ENCODE measurements at regions not wholly inside any gene's neighbourhood (a gene's known extent, or its start where the extent isn't known, plus 50 kb on each side); places are given as distances from the start of the nearest gene placed in this dataset.

DNA sequence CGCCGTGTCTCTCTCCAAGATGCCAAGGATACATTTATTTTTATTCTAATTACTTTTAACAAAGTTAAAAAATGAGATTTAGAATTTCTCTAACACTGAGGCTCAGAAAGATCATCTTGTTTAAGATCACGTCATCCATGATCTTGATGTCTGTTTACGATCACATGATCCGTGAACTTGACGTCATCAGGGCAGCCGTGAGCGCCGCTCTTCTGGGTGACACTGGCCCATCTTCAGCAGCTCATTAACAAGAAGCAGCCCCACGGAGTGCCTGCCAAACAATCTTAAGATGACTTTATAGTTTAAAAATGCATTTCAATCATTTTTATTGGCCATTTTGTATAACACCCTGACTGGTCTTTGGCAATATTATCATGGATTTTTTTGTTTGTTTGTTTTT, 291.1 kb upstream of the PRKCQ start:
- H3K4me1 Mint-ChIP-seq (ENCODE audit: low read depth) = no peaks in the 10 kb centered on the region
- H3K9me3 Mint-ChIP-seq = no peaks in the 10 kb centered on the region
- H3K36me3 Mint-ChIP-seq (ENCODE audit: low read depth) = no peaks in the 10 kb centered on the region
- no peak overlapping the region for H3K27ac Mint-ChIP-seq
- peaks cover 20% of the 10 kb centered on the region for H3K27me3 Mint-ChIP-seq (ENCODE audit: low read depth)
- H3K4me3 Mint-ChIP-seq = no peak overlapping the region
- DNase-seq (ENCODE audit: low spot score) = no peak

DNA sequence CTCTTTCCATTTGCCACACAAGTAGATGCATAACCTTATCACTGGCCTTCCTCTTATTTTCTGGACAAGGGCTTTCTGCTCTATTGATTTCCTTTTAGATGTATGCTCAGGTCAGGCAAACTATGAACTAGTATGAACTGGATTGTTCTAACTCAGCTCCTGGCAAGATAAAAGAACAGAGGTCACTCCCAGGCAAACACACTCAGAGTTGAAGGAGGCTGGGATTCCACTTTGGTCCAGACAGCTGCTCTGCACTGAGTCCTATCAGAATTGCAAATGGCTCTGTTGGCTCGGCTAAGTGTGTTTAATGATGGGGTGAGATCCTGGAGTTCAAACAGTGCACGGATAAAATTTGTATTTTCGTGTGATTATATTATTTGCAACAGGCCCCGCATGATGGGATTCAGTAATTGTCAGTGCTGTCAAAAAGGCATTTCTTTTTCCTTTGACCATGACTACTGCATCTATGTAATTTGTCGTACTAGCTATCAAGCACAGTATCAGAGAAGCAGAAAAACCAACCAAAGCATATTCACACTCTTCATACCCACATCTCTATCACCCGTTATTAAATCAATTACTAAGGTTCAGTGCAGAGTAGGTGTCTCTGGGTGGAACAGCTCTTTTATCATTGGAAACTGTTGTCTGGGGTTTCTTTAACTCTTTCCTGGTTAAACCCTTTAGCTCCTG, 288.1 kb upstream of the PRKCQ start:
- no peak for DNase-seq (ENCODE audit: low spot score)
- Mint-ChIP-seq H3K27ac (no peak overlapping the region), H3K4me1 (ENCODE audit: low read depth) (no peaks in the 10 kb centered on the region), H3K4me3 (no peak overlapping the region), H3K36me3 (ENCODE audit: low read depth) (no peaks in the 10 kb centered on the region), H3K9me3 (no peaks in the 10 kb centered on the region), H3K27me3 (ENCODE audit: low read depth) (peaks cover 13% of the 10 kb centered on the region)

GRCh38 chr10:6866757-6867156, 286.7 kb upstream of the PRKCQ start:
- H3K27me3 Mint-ChIP-seq (ENCODE audit: low read depth) = peaks cover 9% of the 10 kb centered on the region
- no peak overlapping the region for H3K4me3 Mint-ChIP-seq
- H3K9me3 Mint-ChIP-seq = peaks cover 5% of the 10 kb centered on the region
- DNase-seq (ENCODE audit: low spot score) = no peak
- H3K4me1 Mint-ChIP-seq (ENCODE audit: low read depth) = no peaks in the 10 kb centered on the region
- H3K27ac Mint-ChIP-seq = no peak overlapping the region
- H3K36me3 Mint-ChIP-seq (ENCODE audit: low read depth) = no peaks in the 10 kb centered on the region

DNA sequence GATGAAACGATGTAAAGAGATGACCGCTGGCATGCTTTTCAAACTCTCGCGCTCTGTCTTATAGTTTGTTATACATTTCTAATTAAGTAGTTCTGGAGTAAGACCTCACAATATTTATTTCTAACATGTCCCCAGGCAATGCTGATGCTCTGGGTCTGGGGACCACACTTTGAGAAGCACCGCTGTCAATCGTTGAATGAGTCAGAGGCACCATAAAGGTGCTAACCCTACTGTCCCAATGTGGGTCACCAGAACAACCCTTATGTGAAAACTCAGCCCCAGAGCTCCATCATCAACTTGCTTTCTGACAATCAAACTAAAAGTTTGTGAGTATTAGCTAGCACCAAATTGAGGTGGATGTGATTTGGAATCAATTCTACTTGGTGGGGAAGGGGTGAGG, 284.1 kb upstream of the PRKCQ start:
- H3K4me3 Mint-ChIP-seq = no peak overlapping the region
- peaks cover 5% of the 10 kb centered on the region for H3K9me3 Mint-ChIP-seq
- no peaks in the 10 kb centered on the region for H3K36me3 Mint-ChIP-seq (ENCODE audit: low read depth)
- H3K27ac Mint-ChIP-seq = no peak overlapping the region
- peaks cover 9% of the 10 kb centered on the region for H3K27me3 Mint-ChIP-seq (ENCODE audit: low read depth)
- no peaks in the 10 kb centered on the region for H3K4me1 Mint-ChIP-seq (ENCODE audit: low read depth)
- no peak for DNase-seq (ENCODE audit: low spot score)

DNA sequence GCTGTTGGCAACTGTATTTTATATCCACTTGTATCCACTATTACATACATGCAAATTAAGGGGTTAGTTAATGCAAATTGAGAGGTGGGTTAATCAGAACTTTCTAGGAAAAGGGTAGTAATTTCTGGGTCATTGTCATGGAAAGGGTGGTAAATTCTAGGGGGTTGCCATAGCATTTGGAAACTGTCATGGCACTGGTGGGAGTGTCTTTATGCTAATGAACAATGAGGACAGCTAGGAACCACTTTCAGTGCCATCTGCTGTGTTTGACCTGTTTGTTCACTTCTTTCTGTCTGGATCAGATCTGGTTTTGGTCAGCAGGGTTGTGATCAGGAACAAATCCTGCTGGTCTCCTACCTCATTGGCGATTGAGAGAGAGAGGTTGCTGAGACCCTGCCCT, 283.3 kb upstream of the PRKCQ start:
- Mint-ChIP-seq H3K27me3 (ENCODE audit: low read depth) (peaks cover 9% of the 10 kb centered on the region), H3K36me3 (ENCODE audit: low read depth) (no peaks in the 10 kb centered on the region), H3K27ac (no peak overlapping the region), H3K4me1 (ENCODE audit: low read depth) (no peaks in the 10 kb centered on the region), H3K4me3 (no peak overlapping the region), H3K9me3 (peaks cover 5% of the 10 kb centered on the region)
- DNase-seq (ENCODE audit: low spot score) = no peak

DNA sequence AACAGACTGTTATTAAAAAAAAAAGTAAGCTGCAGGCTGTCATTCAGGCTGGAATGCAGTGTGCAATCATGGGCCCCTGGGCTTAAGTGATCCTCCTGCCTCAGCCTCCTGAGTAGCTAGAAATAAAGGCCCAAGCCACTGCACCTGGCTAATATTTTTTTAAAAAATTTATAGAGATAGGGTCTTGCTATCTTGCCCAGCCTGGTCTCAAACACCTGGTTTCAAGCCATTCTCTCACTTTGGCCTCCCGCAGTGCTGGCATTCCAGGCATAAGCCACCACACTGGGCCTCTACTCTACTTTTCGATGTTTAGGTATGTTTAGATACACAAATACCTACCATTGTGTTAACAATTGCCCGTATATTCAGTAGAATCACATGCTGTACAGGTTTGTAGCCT, 270.4 kb upstream of the PRKCQ start:
- H3K4me1 Mint-ChIP-seq (ENCODE audit: low read depth) = no peaks in the 10 kb centered on the region
- DNase-seq (ENCODE audit: low spot score) = no peak
- no peak overlapping the region for H3K4me3 Mint-ChIP-seq
- no peak overlapping the region for H3K27ac Mint-ChIP-seq
- peaks cover 17% of the 10 kb centered on the region for H3K27me3 Mint-ChIP-seq (ENCODE audit: low read depth)
- no peaks in the 10 kb centered on the region for H3K36me3 Mint-ChIP-seq (ENCODE audit: low read depth)
- no peaks in the 10 kb centered on the region for H3K9me3 Mint-ChIP-seq

GRCh38 chr10:6847561-6847960, 267.5 kb upstream of the PRKCQ start:
- no peak overlapping the region for H3K27ac Mint-ChIP-seq

DNA sequence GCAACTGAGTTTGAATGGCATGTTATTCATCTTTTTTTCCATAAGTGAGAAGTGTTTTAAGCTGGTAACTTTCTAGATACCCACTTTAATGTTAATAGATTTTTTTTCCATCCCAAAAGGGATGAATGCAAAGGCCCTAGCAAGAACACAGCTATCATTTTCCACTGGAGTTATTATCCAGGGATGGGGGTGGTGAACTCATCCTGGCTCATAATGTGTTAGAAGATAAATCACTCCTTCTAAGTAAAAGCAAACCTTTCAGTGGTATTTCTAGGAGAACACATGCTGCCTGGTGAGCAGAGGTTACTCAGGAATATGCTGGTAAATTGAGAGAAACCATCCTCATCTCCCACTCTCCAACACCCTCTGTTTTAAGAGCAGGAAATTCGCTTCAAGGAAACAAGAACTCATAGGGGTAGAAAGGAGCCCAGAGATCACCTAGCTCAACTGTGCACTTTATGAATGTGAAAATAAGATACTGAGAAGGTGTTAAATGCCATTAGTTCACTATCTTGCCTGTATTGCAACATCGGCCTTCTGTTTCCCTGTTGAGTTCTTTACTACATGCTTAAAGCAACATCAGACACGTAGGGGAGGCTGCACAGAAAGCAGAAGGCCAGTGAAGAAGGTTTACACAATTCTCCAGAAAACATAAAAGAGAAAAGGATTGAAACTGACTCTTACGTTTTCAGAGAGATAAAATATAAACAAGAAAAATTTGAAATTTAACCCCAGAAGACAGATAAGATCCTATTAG, 264.0 kb upstream of the PRKCQ start:
- peaks cover 2% of the 10 kb centered on the region for H3K4me1 Mint-ChIP-seq (ENCODE audit: low read depth)
- no peak for DNase-seq (ENCODE audit: low spot score)
- no peaks in the 10 kb centered on the region for H3K36me3 Mint-ChIP-seq (ENCODE audit: low read depth)
- no peak overlapping the region for H3K4me3 Mint-ChIP-seq
- no peak overlapping the region for H3K27ac Mint-ChIP-seq
- no peaks in the 10 kb centered on the region for H3K9me3 Mint-ChIP-seq
- H3K27me3 Mint-ChIP-seq (ENCODE audit: low read depth) = peaks cover 16% of the 10 kb centered on the region

More at GRCh38 chr10:6847561-6847960, 267.5 kb upstream of the PRKCQ start:
- DNase-seq (ENCODE audit: low spot score) = no peak
- Mint-ChIP-seq H3K9me3 (no peaks in the 10 kb centered on the region), H3K4me3 (no peak overlapping the region), H3K36me3 (ENCODE audit: low read depth) (no peaks in the 10 kb centered on the region), H3K27me3 (ENCODE audit: low read depth) (peaks cover 16% of the 10 kb centered on the region), H3K4me1 (ENCODE audit: low read depth) (peaks cover 2% of the 10 kb centered on the region)

- H3K36me3 Mint-ChIP-seq (ENCODE audit: low read depth) = no peaks in the 10 kb centered on the region
- H3K4me3 Mint-ChIP-seq = no peak overlapping the region
- H3K4me1 Mint-ChIP-seq (ENCODE audit: low read depth) = peaks cover 2% of the 10 kb centered on the region
- no peak overlapping the region for H3K27ac Mint-ChIP-seq
- no peak for DNase-seq (ENCODE audit: low spot score)
- H3K27me3 Mint-ChIP-seq (ENCODE audit: low read depth) = peaks cover 16% of the 10 kb centered on the region
- no peaks in the 10 kb centered on the region for H3K9me3 Mint-ChIP-seq
Measured at GRCh38 chr10:6843481-6843881, 263.4 kb upstream of the PRKCQ start.

GRCh38 chr10:6842722-6843121, 262.6 kb upstream of the PRKCQ start:
- Mint-ChIP-seq H3K4me1 (ENCODE audit: low read depth) (peaks cover 2% of the 10 kb centered on the region), H3K36me3 (ENCODE audit: low read depth) (no peaks in the 10 kb centered on the region), H3K27me3 (ENCODE audit: low read depth) (peaks cover 16% of the 10 kb centered on the region), H3K27ac (no peak overlapping the region), H3K4me3 (no peak overlapping the region), H3K9me3 (no peaks in the 10 kb centered on the region)
- DNase-seq (ENCODE audit: low spot score) = no peak

DNA sequence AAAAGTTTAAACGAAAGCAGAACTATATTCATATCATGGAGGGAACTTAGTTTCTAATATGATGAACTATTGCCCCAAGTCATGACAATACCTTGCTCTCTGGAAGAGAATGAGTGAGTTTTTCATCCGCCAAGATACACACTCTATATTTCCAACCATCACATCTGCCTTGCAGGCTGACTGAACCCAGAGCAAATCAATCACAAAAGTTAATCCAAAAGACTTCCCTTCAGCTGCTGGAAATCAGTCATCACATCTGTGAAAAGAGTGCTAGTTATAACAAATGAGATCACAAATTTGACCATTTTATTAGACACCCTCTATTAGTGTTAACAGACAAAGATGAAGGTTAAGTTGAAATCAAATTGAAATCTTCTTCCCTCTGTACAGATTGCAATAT, 261.7 kb upstream of the PRKCQ start:
- H3K9me3 Mint-ChIP-seq = no peaks in the 10 kb centered on the region
- H3K36me3 Mint-ChIP-seq (ENCODE audit: low read depth) = no peaks in the 10 kb centered on the region
- no peak overlapping the region for H3K4me3 Mint-ChIP-seq
- peaks cover 11% of the 10 kb centered on the region for H3K27me3 Mint-ChIP-seq (ENCODE audit: low read depth)
- peaks cover 2% of the 10 kb centered on the region for H3K4me1 Mint-ChIP-seq (ENCODE audit: low read depth)
- no peak overlapping the region for H3K27ac Mint-ChIP-seq
- DNase-seq (ENCODE audit: low spot score) = no peak

- Mint-ChIP-seq H3K4me1 (ENCODE audit: low read depth) (peaks cover 2% of the 10 kb centered on the region), H3K9me3 (no peaks in the 10 kb centered on the region), H3K4me3 (no peak overlapping the region), H3K27ac (no peak overlapping the region), H3K36me3 (ENCODE audit: low read depth) (no peaks in the 10 kb centered on the region), H3K27me3 (ENCODE audit: low read depth) (peaks cover 10% of the 10 kb centered on the region)
- no peak for DNase-seq (ENCODE audit: low spot score)
Measured at GRCh38 chr10:6840766-6841165, 260.7 kb upstream of the PRKCQ start.

DNA sequence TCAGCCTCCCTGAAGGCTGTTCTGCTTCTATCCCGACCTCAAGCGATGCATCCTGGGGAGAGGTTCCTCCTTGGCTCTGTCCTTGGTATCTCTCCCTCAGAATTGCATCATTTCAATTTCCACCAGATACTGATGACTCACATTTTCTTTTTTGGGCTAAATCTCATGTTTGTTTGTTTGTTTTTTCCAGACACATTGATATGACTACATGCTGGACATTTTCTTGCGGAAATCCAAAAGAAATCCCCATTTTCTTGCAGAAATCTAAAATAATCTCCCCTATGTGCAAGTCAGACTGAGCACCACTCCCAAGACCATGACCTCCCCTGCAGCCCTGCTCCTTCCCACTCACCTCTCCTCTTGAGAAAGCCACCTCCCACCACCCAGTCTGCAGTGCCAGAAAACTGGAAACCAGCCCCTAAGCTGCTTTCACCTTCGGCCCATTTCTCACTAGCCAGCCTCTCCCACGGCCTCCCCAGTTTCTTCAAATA, 260.2 kb upstream of the PRKCQ start:
- no peak for DNase-seq (ENCODE audit: low spot score)
- peaks cover 2% of the 10 kb centered on the region for H3K4me1 Mint-ChIP-seq (ENCODE audit: low read depth)
- H3K4me3 Mint-ChIP-seq = no peak overlapping the region
- no peaks in the 10 kb centered on the region for H3K36me3 Mint-ChIP-seq (ENCODE audit: low read depth)
- peaks cover 10% of the 10 kb centered on the region for H3K27me3 Mint-ChIP-seq (ENCODE audit: low read depth)
- no peaks in the 10 kb centered on the region for H3K9me3 Mint-ChIP-seq
- no peak overlapping the region for H3K27ac Mint-ChIP-seq

DNA sequence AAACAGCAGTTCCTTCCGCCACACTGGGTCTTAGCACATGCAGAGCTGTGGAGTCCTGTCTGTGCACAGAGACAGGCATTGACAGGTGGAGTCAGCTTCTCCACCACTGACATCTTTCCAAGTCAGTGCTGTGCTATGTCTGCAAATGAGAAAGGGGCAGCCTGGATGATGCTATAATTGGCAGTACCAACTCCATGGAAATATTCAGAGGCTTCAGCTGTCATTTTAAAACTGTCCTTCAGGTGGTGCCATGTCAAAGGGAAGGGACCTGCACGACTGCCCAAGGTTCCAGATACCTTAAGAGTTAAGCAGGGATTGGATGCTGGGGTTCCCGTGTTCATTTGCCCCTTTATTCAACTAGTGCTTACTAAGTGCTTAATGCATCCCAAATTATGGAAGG, 258.0 kb upstream of the PRKCQ start:
- H3K4me3 Mint-ChIP-seq = no peak overlapping the region
- no peaks in the 10 kb centered on the region for H3K36me3 Mint-ChIP-seq (ENCODE audit: low read depth)
- H3K27ac Mint-ChIP-seq = no peak overlapping the region
- H3K9me3 Mint-ChIP-seq = no peaks in the 10 kb centered on the region
- no peak for DNase-seq (ENCODE audit: low spot score)
- H3K4me1 Mint-ChIP-seq (ENCODE audit: low read depth) = no peaks in the 10 kb centered on the region
- H3K27me3 Mint-ChIP-seq (ENCODE audit: low read depth) = peaks cover 8% of the 10 kb centered on the region

Data from T-helper 2 cell treated with Interferon-gamma antibody and Interleukin-4, amounts not matched to agents 5 μg/mL and 100 μg/mL, for 36 hours (primary cell).